Tibial artery (tissue), 4 donors: ENCODE measurements at regions not wholly inside any gene's neighbourhood (a gene's known extent, or its start where the extent isn't known, plus 50 kb on each side); places are given as distances from the start of the nearest gene placed in this dataset.

ENCODE experiments used
- DNase-seq, 2 donors: peaks; one replicate each; pipeline ENCODE4 v3.0.0-alpha.2; 2019
- H3K27ac ChIP-seq, 2 donors: fragments of 200-600 bp; sonication (generic) in 1 of 2; 1 replicate in 1 of 2; 2 replicates in 1 of 2; pipeline ENCODE4 v1.5.1; 2018 to 2019; ENCODE audit warnings: mild to moderate bottlenecking in 1 of 2
- H3K27me3 ChIP-seq, 2 donors: fragments of 200-600 bp; sonication (generic) in 1 of 2; one replicate each; pipeline versions ENCODE4 v1.5.1 to v1.6.0; 2016 to 2019
- H3K36me3 ChIP-seq, 3 donors: fragments of 200-600 bp; sonication (generic) in 2 of 3; one replicate each; pipeline ENCODE4 v1.5.1; 2016 to 2019; ENCODE audit warnings: mild to moderate bottlenecking in 2 of 3
- H3K4me1 ChIP-seq, 4 donors: fragments of 200-600 bp; sonication (generic) in 2 of 4; 1 replicate in 3 of 4; 2 replicates in 1 of 4; pipeline ENCODE4 v1.5.1; 2016 to 2019
- H3K4me3 ChIP-seq, 2 donors: fragments of 200-600 bp; sonication (generic) in 1 of 2; 1 replicate in 1 of 2; 2 replicates in 1 of 2; pipeline ENCODE4 v1.5.1; 2018 to 2019; ENCODE audit warnings: mild to moderate bottlenecking in 2 of 2
- H3K9me3 ChIP-seq, 3 donors: fragments of 200-600 bp; sonication (generic) in 1 of 3; one replicate each; pipeline ENCODE4 v1.5.1; 2016 to 2019
- CTCF ChIP-seq, 2 experiments: fragments of 200-600 bp in 1 of 2; fragments of 450-650 bp in 1 of 2; IDR thresholded peaks; one replicate each; pipeline ENCODE4 v1.5.1; 2017 to 2019; ENCODE audit warnings: antibody characterized with exemption in 2 of 2, mild to moderate bottlenecking in 1 of 2, moderate library complexity in 1 of 2
- intact Hi-C: fragments of 100-400 bp; cut with DNase I; formaldehyde crosslinking; loops from one replicate; pipeline ENCODE4 v1.15.0; 2023; ENCODE audit warnings: low total_unique reads

- intact Hi-C loops = no loop called here
- no peaks in the 10 kb centered on the region for H3K4me1 ChIP-seq
Observed at GRCh38 chr4:19776929-19777328, 474.8 kb upstream of the SLIT2 start.

GRCh38 chr4:19776021-19776459 is 475.7 kb upstream of the SLIT2 start:
- intact Hi-C loops = no loop called here
- Histone ChIP-seq H3K4me1 (no peaks in the 10 kb centered on the region), H3K4me3 (no peak overlapping the region), H3K27me3 (no peaks in the 10 kb centered on the region), H3K27ac (no peak overlapping the region), H3K9me3 (no peaks in the 10 kb centered on the region), H3K36me3 (no peaks in the 10 kb centered on the region)
- no peak for TF ChIP-seq CTCF (IDR thresholded peaks at IDR 0.05)
- no peak for DNase-seq

More at GRCh38 chr4:19776929-19777328, 474.8 kb upstream of the SLIT2 start:
- Histone ChIP-seq H3K36me3 (no peaks in the 10 kb centered on the region), H3K9me3 (no peaks in the 10 kb centered on the region), H3K4me3 (no peak overlapping the region), H3K27ac (no peak overlapping the region), H3K27me3 (no peaks in the 10 kb centered on the region)
- no peak for DNase-seq
- no peak for TF ChIP-seq CTCF (IDR thresholded peaks at IDR 0.05)

DNA sequence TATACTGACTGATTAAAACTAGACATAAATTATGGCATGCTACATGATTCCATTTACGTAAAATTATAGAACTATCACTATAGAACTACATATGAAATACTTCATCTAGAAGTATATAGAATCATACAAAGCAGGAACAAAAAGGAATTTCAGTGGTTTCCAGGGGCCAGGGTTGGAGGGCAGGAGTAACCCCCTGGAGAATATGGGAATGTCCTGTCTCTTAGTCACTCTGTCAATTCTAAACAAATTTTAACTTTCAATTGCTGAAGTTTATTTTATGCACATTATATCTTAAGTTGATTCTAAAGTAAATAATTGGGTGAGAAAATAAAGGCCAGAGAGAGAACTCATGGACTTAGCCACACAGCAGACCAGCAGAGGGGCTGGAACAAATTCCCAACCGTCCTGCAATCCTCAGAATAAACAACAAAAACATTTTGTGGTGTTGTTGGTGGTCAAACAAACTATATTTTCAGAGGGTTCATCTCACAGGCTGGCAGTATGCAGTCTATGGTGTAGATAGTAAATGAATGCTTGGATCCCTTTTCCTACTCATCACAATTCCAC is 476.9 kb upstream of the SLIT2 start:
- H3K36me3 ChIP-seq = no peaks in the 10 kb centered on the region
- H3K4me1 ChIP-seq = no peaks in the 10 kb centered on the region
- no peak overlapping the region for H3K4me3 ChIP-seq
- no peak for DNase-seq
- no peak for TF ChIP-seq CTCF (IDR thresholded peaks at IDR 0.05)
- H3K27ac ChIP-seq = no peak overlapping the region
- no peaks in the 10 kb centered on the region for H3K9me3 ChIP-seq
- intact Hi-C loops = no loop called here
- H3K27me3 ChIP-seq = no peaks in the 10 kb centered on the region

GRCh38 chr4:19772581-19772980 is 479.1 kb upstream of the SLIT2 start:
- DNase-seq = no peak
- no peak for TF ChIP-seq CTCF (IDR thresholded peaks at IDR 0.05)
- Histone ChIP-seq H3K4me1 (no peaks in the 10 kb centered on the region), H3K9me3 (no peaks in the 10 kb centered on the region), H3K27me3 (no peaks in the 10 kb centered on the region), H3K27ac (no peak overlapping the region), H3K36me3 (no peaks in the 10 kb centered on the region), H3K4me3 (no peak overlapping the region)
- intact Hi-C loops = no loop called here

- no peak for TF ChIP-seq CTCF (IDR thresholded peaks at IDR 0.05)
- Histone ChIP-seq H3K4me3 (no peak overlapping the region), H3K9me3 (no peaks in the 10 kb centered on the region), H3K27me3 (no peaks in the 10 kb centered on the region), H3K36me3 (no peaks in the 10 kb centered on the region), H3K27ac (no peak overlapping the region), H3K4me1 (peaks cover 0 to 10% (median 1%) of the 10 kb centered on the region in 4 donors)
- DNase-seq = no peak
- intact Hi-C loops = no loop called here
Observed at GRCh38 chr4:19756661-19757060, 495.0 kb upstream of the SLIT2 start.

- Histone ChIP-seq H3K27ac (no peak overlapping the region), H3K27me3 (no peaks in the 10 kb centered on the region), H3K4me3 (no peak overlapping the region), H3K4me1 (peaks cover 0 to 24% (median 3%) of the 10 kb centered on the region in 4 donors), H3K9me3 (no peaks in the 10 kb centered on the region), H3K36me3 (no peaks in the 10 kb centered on the region)
- no peak for DNase-seq
- intact Hi-C loops = no loop called here
- no peak for TF ChIP-seq CTCF (IDR thresholded peaks at IDR 0.05)
Observed at GRCh38 chr4:19752599-19752998, 499.1 kb upstream of the SLIT2 start.
